ENCODE measurements at regions not wholly inside any gene's neighbourhood (a gene's known extent, or its start where the extent isn't known, plus 50 kb on each side); places are given as distances from the start of the nearest gene placed in this dataset.

- TF ChIP-seq CTCF (IDR thresholded peaks at IDR 0.05) (no peak), POLR2A (IDR thresholded peaks at IDR 0.05; ENCODE audit: low read depth) (no peak)
Observed at GRCh38 chr12:93292731-93293566, 84.8 kb upstream of the NUDT4 start.

Data from esophagus muscularis mucosa (tissue), 3 donors.